Parathyroid adenoma (tissue), 2 donors: ENCODE measurements at regions not wholly inside any gene's neighbourhood (a gene's known extent, or its start where the extent isn't known, plus 50 kb on each side); places are given as distances from the start of the nearest gene placed in this dataset.

Experiments used
- H2AFZ ChIP-seq: fragments of 300-600 bp; sonication (generic); one replicate; pipeline ENCODE4 v1.7.0; 2017; ENCODE audit warnings: antibody characterized with exemption, mild to moderate bottlenecking
- H3K27ac ChIP-seq: fragments of 300-600 bp; sonication (generic); one replicate; pipeline ENCODE4 v1.7.0; 2017
- H3K27me3 ChIP-seq: fragments of 300-600 bp; sonication (generic); one replicate; pipeline ENCODE4 v1.7.0; 2017; ENCODE audit warnings: low read length; ENCODE audit not compliant: control insufficient read depth, insufficient read depth
- H3K36me3 ChIP-seq: fragments of 300-600 bp; sonication (generic); one replicate; pipeline ENCODE4 v1.7.0; 2017; ENCODE audit warnings: low read length; ENCODE audit not compliant: control insufficient read depth, insufficient read depth
- H3K4me1 ChIP-seq: fragments of 300-600 bp; sonication (generic); one replicate; pipeline ENCODE4 v1.7.0; 2017; ENCODE audit warnings: control low read depth
- H3K4me2 ChIP-seq: fragments of 300-600 bp; sonication (generic); one replicate; pipeline ENCODE4 v1.7.0; 2017; ENCODE audit warnings: low read length
- H3K4me3 ChIP-seq: fragments of 300-600 bp; sonication (generic); one replicate; pipeline ENCODE4 v1.7.0; 2017; ENCODE audit warnings: low read depth, low read length
- H3K79me2 ChIP-seq: fragments of 300-600 bp; sonication (generic); one replicate; pipeline ENCODE4 v1.7.0; 2017; ENCODE audit warnings: control low read depth
- H3K9ac ChIP-seq: fragments of 300-600 bp; sonication (generic); one replicate; pipeline ENCODE4 v1.7.0; 2017; ENCODE audit warnings: mild to moderate bottlenecking
- H3K9me3 ChIP-seq: fragments of 300-600 bp; sonication (generic); one replicate; pipeline ENCODE4 v1.7.0; 2017; ENCODE audit warnings: low read length; ENCODE audit not compliant: control insufficient read depth
- CTCF ChIP-seq: fragments of 300-600 bp; sonication (generic); IDR thresholded peaks from one replicate; pipeline ENCODE4 v1.7.0; 2017; ENCODE audit warnings: antibody characterized with exemption, mild to moderate bottlenecking
- donor health status: primary hyperparathyroidism.

GRCh38 chr7:52775876-52776275, 259.6 kb upstream of the POM121L12 start:
- Histone ChIP-seq H3K4me3 (no peak overlapping the region), H2AFZ (no peak overlapping the region), H3K4me2 (no peak overlapping the region), H3K79me2 (no peaks in the 10 kb centered on the region), H3K36me3 (no peaks in the 10 kb centered on the region), H3K27ac (no peak overlapping the region), H3K9me3 (no peaks in the 10 kb centered on the region), H3K4me1 (no peaks in the 10 kb centered on the region), H3K9ac (no peak overlapping the region), H3K27me3 (no peaks in the 10 kb centered on the region)
- TF ChIP-seq CTCF, result no peak

- H3K9me3 ChIP-seq, result no peaks in the 10 kb centered on the region
- H3K9ac ChIP-seq, result no peak overlapping the region
- TF ChIP-seq CTCF, result no peak
- no peak overlapping the region for H3K4me2 ChIP-seq
- no peaks in the 10 kb centered on the region for H3K79me2 ChIP-seq
- no peaks in the 10 kb centered on the region for H3K4me1 ChIP-seq
- H3K27ac ChIP-seq, result no peak overlapping the region
- no peaks in the 10 kb centered on the region for H3K36me3 ChIP-seq
- no peak overlapping the region for H3K4me3 ChIP-seq
- H2AFZ ChIP-seq, result no peak overlapping the region
- no peaks in the 10 kb centered on the region for H3K27me3 ChIP-seq
Measured at GRCh38 chr7:52771177-52771576, 264.3 kb upstream of the POM121L12 start.

- no peak for TF ChIP-seq CTCF
- no peaks in the 10 kb centered on the region for H3K4me1 ChIP-seq
- no peak overlapping the region for H2AFZ ChIP-seq
- no peak overlapping the region for H3K9ac ChIP-seq
- no peaks in the 10 kb centered on the region for H3K9me3 ChIP-seq
- H3K27me3 ChIP-seq, result no peaks in the 10 kb centered on the region
- no peak overlapping the region for H3K27ac ChIP-seq
- no peaks in the 10 kb centered on the region for H3K36me3 ChIP-seq
- no peak overlapping the region for H3K4me2 ChIP-seq
- H3K4me3 ChIP-seq, result no peak overlapping the region
- H3K79me2 ChIP-seq, result no peaks in the 10 kb centered on the region
Measured at GRCh38 chr7:52764492-52765169, 270.8 kb upstream of the POM121L12 start.

- no peak for TF ChIP-seq CTCF
- Histone ChIP-seq H3K27ac (no peak overlapping the region), H3K27me3 (no peaks in the 10 kb centered on the region)
Measured at GRCh38 chr7:52758356-52758755, 277.1 kb upstream of the POM121L12 start.

GRCh38 chr7:52753855-52754254, 281.6 kb upstream of the POM121L12 start:
- Histone ChIP-seq H3K9me3 (no peaks in the 10 kb centered on the region), H3K79me2 (no peaks in the 10 kb centered on the region), H3K9ac (no peak overlapping the region), H3K36me3 (no peaks in the 10 kb centered on the region), H3K27me3 (no peaks in the 10 kb centered on the region), H3K4me3 (no peak overlapping the region), H3K4me2 (no peak overlapping the region), H3K27ac (no peak overlapping the region), H2AFZ (no peak overlapping the region), H3K4me1 (no peaks in the 10 kb centered on the region)
- TF ChIP-seq CTCF, result no peak

More at GRCh38 chr7:52758356-52758755, 277.1 kb upstream of the POM121L12 start:
- Histone ChIP-seq H3K9ac (no peak overlapping the region), H3K4me2 (no peak overlapping the region), H3K9me3 (no peaks in the 10 kb centered on the region), H3K4me3 (no peak overlapping the region), H3K36me3 (no peaks in the 10 kb centered on the region), H2AFZ (no peak overlapping the region), H3K4me1 (no peaks in the 10 kb centered on the region), H3K79me2 (no peaks in the 10 kb centered on the region)
